ENCODE measurements at regions not wholly inside any gene's neighbourhood (a gene's known extent, or its start where the extent isn't known, plus 50 kb on each side); places are given as distances from the start of the nearest gene placed in this dataset.
"Not testable (repeated sequence)": the region's sequence is repeated elsewhere in the genome, so short reads cannot be mapped to it uniquely, and the experiment has no call there.

DNA sequence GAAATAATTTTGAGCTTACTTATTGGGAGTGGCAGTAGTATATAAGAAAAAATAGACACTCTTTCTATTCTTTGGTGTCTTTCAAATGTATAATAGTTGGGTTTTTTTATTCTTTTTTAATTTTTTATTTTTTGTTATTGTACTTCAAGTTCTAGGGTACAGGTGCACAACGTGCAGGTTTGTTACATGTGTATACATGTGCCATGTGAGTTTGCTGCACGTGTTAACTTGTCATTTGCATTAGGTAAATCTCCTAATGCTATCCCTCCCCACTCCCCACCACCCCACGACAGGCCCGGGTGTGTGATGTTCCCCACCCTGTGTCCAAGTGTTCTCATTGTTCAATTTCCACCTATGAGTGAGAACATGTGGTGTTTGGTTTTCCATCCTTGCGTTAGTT, 1552.4 kb upstream of the B3GALT2 start:
- not testable (repeated sequence) for TF ChIP-seq EZH2 (IDR thresholded peaks at IDR 0.05)
- TF ChIP-seq, protein P1, sequence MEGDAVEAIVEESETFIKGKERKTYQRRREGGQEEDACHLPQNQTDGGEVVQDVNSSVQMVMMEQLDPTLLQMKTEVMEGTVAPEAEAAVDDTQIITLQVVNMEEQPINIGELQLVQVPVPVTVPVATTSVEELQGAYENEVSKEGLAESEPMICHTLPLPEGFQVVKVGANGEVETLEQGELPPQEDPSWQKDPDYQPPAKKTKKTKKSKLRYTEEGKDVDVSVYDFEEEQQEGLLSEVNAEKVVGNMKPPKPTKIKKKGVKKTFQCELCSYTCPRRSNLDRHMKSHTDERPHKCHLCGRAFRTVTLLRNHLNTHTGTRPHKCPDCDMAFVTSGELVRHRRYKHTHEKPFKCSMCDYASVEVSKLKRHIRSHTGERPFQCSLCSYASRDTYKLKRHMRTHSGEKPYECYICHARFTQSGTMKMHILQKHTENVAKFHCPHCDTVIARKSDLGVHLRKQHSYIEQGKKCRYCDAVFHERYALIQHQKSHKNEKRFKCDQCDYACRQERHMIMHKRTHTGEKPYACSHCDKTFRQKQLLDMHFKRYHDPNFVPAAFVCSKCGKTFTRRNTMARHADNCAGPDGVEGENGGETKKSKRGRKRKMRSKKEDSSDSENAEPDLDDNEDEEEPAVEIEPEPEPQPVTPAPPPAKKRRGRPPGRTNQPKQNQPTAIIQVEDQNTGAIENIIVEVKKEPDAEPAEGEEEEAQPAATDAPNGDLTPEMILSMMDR (IDR thresholded peaks at IDR 0.05): not testable (repeated sequence)

Data from neural progenitor cell (in vitro differentiated cells).